ENCODE measurements at regions not wholly inside any gene's neighbourhood (a gene's known extent, or its start where the extent isn't known, plus 50 kb on each side); places are given as distances from the start of the nearest gene placed in this dataset.

- H3K4me3 Mint-ChIP-seq = no peak overlapping the region
- H3K27me3 Mint-ChIP-seq = no peaks in the 10 kb centered on the region
- no peaks in the 10 kb centered on the region for H3K4me1 Mint-ChIP-seq
- no peaks in the 10 kb centered on the region for H3K36me3 Mint-ChIP-seq (ENCODE audit: low read depth)
- no peak overlapping the region for H3K27ac Mint-ChIP-seq
- DNase-seq = no peak
- no peaks in the 10 kb centered on the region for H3K9me3 Mint-ChIP-seq
- intact Hi-C loops (cut with micrococcal nuclease) = no loop called here
Measured at GRCh38 chr19:5220866-5221265, 119.7 kb downstream of the PTPRS start.

- H3K4me3 Mint-ChIP-seq = no peak overlapping the region
Measured at GRCh38 chr19:5220361-5220760, 120.3 kb downstream of the PTPRS start.

GRCh38 chr19:5219551-5220304 is 120.9 kb downstream of the PTPRS start:
- H3K27me3 Mint-ChIP-seq = no peaks in the 10 kb centered on the region
- no peaks in the 10 kb centered on the region for H3K36me3 Mint-ChIP-seq (ENCODE audit: low read depth)
- no peak for DNase-seq
- H3K4me3 Mint-ChIP-seq = no peak overlapping the region
- intact Hi-C loops (cut with micrococcal nuclease) = no loop called here
- H3K9me3 Mint-ChIP-seq = no peaks in the 10 kb centered on the region
- no peaks in the 10 kb centered on the region for H3K4me1 Mint-ChIP-seq
- no peak overlapping the region for H3K27ac Mint-ChIP-seq

More at GRCh38 chr19:5220361-5220760, 120.3 kb downstream of the PTPRS start:
- no peak overlapping the region for H3K27ac Mint-ChIP-seq
- DNase-seq = no peak
- H3K36me3 Mint-ChIP-seq (ENCODE audit: low read depth) = no peaks in the 10 kb centered on the region
- H3K9me3 Mint-ChIP-seq = no peaks in the 10 kb centered on the region
- H3K27me3 Mint-ChIP-seq = no peaks in the 10 kb centered on the region
- H3K4me1 Mint-ChIP-seq = no peaks in the 10 kb centered on the region
- intact Hi-C loops (cut with micrococcal nuclease) = no loop called here

GRCh38 chr19:5218963-5219530 is 121.6 kb downstream of the PTPRS start:
- Mint-ChIP-seq H3K4me1 (no peaks in the 10 kb centered on the region), H3K9me3 (no peaks in the 10 kb centered on the region), H3K27me3 (no peaks in the 10 kb centered on the region), H3K27ac (no peak overlapping the region), H3K4me3 (no peak overlapping the region), H3K36me3 (ENCODE audit: low read depth) (no peaks in the 10 kb centered on the region)
- intact Hi-C loops (cut with micrococcal nuclease) = no loop called here
- no peak for DNase-seq

- H3K36me3 Mint-ChIP-seq (ENCODE audit: low read depth) = no peaks in the 10 kb centered on the region
- H3K4me3 Mint-ChIP-seq = no peak overlapping the region
- intact Hi-C loops (cut with micrococcal nuclease) = no loop called here
- no peaks in the 10 kb centered on the region for H3K9me3 Mint-ChIP-seq
- H3K27me3 Mint-ChIP-seq = no peaks in the 10 kb centered on the region
- H3K27ac Mint-ChIP-seq = no peak overlapping the region
- DNase-seq = no peak
- H3K4me1 Mint-ChIP-seq = no peaks in the 10 kb centered on the region
Measured at GRCh38 chr19:5218255-5218855, 122.3 kb downstream of the PTPRS start.

GRCh38 chr19:5217171-5217570 is 123.4 kb downstream of the PTPRS start:
- intact Hi-C loops (cut with micrococcal nuclease) = no loop called here
- Mint-ChIP-seq H3K4me3 (no peak overlapping the region), H3K36me3 (ENCODE audit: low read depth) (no peaks in the 10 kb centered on the region), H3K4me1 (no peaks in the 10 kb centered on the region), H3K27me3 (no peaks in the 10 kb centered on the region), H3K27ac (no peak overlapping the region), H3K9me3 (no peaks in the 10 kb centered on the region)
- DNase-seq = no peak

GRCh38 chr19:5216141-5216847 is 124.3 kb downstream of the PTPRS start:
- no peaks in the 10 kb centered on the region for H3K27me3 Mint-ChIP-seq
- DNase-seq = no peak
- H3K4me3 Mint-ChIP-seq = no peak overlapping the region
- intact Hi-C loops (cut with micrococcal nuclease) = no loop called here
- no peaks in the 10 kb centered on the region for H3K36me3 Mint-ChIP-seq (ENCODE audit: low read depth)
- no peak overlapping the region for H3K27ac Mint-ChIP-seq
- no peaks in the 10 kb centered on the region for H3K9me3 Mint-ChIP-seq
- no peaks in the 10 kb centered on the region for H3K4me1 Mint-ChIP-seq

- Mint-ChIP-seq H3K4me1 (no peaks in the 10 kb centered on the region), H3K36me3 (ENCODE audit: low read depth) (peaks cover 2% of the 10 kb centered on the region), H3K27me3 (no peaks in the 10 kb centered on the region), H3K27ac (no peak overlapping the region), H3K4me3 (no peak overlapping the region), H3K9me3 (peaks cover 4% of the 10 kb centered on the region)
- intact Hi-C loops (cut with micrococcal nuclease) = no loop called here
- DNase-seq = no peak
Measured at GRCh38 chr19:5215431-5215830, 125.2 kb downstream of the PTPRS start.

GRCh38 chr19:5214902-5215301 is 125.7 kb downstream of the PTPRS start:
- Mint-ChIP-seq H3K4me1 (no peaks in the 10 kb centered on the region), H3K27ac (no peak overlapping the region), H3K4me3 (no peak overlapping the region), H3K9me3 (peaks cover 4% of the 10 kb centered on the region), H3K36me3 (ENCODE audit: low read depth) (peaks cover 2% of the 10 kb centered on the region), H3K27me3 (no peaks in the 10 kb centered on the region)
- intact Hi-C loops (cut with micrococcal nuclease) = no loop called here
- no peak for DNase-seq

GRCh38 chr19:5214371-5214770 is 126.2 kb downstream of the PTPRS start:
- Mint-ChIP-seq H3K36me3 (ENCODE audit: low read depth) (peaks cover 2% of the 10 kb centered on the region), H3K9me3 (peaks cover 4% of the 10 kb centered on the region), H3K4me3 (no peak overlapping the region), H3K27ac (no peak overlapping the region), H3K4me1 (no peaks in the 10 kb centered on the region), H3K27me3 (no peaks in the 10 kb centered on the region)
- DNase-seq = no peak
- intact Hi-C loops (cut with micrococcal nuclease) = no loop called here

- H3K36me3 Mint-ChIP-seq (ENCODE audit: low read depth) = peaks cover 2% of the 10 kb centered on the region
- no peak for DNase-seq
- H3K4me3 Mint-ChIP-seq = no peak overlapping the region
- no peaks in the 10 kb centered on the region for H3K4me1 Mint-ChIP-seq
- no peak overlapping the region for H3K27ac Mint-ChIP-seq
- intact Hi-C loops (cut with micrococcal nuclease) = no loop called here
- peaks cover 4% of the 10 kb centered on the region for H3K9me3 Mint-ChIP-seq
- no peaks in the 10 kb centered on the region for H3K27me3 Mint-ChIP-seq
Measured at GRCh38 chr19:5213667-5214066, 126.9 kb downstream of the PTPRS start.

- H3K9me3 Mint-ChIP-seq = peaks cover 4% of the 10 kb centered on the region
- intact Hi-C loops (cut with micrococcal nuclease) = no loop called here
- no peaks in the 10 kb centered on the region for H3K27me3 Mint-ChIP-seq
- no peaks in the 10 kb centered on the region for H3K4me1 Mint-ChIP-seq
- no peak overlapping the region for H3K27ac Mint-ChIP-seq
- no peak for DNase-seq
- H3K4me3 Mint-ChIP-seq = no peak overlapping the region
- peaks cover 2% of the 10 kb centered on the region for H3K36me3 Mint-ChIP-seq (ENCODE audit: low read depth)
Measured at GRCh38 chr19:5212101-5212500, 128.5 kb downstream of the PTPRS start.

GRCh38 chr19:5211217-5211822 is 129.3 kb downstream of the PTPRS start:
- Mint-ChIP-seq H3K4me3 (no peak overlapping the region), H3K27ac (no peak overlapping the region), H3K4me1 (no peaks in the 10 kb centered on the region), H3K27me3 (no peaks in the 10 kb centered on the region), H3K36me3 (ENCODE audit: low read depth) (peaks cover 2% of the 10 kb centered on the region), H3K9me3 (peaks cover 4% of the 10 kb centered on the region)
- intact Hi-C loops (cut with micrococcal nuclease) = no loop called here
- no peak for DNase-seq

GRCh38 chr19:5210556-5210955 is 130.1 kb downstream of the PTPRS start:
- H3K4me1 Mint-ChIP-seq = no peaks in the 10 kb centered on the region
- DNase-seq = no peak
- H3K27ac Mint-ChIP-seq = no peak overlapping the region
- H3K9me3 Mint-ChIP-seq = peaks cover 4% of the 10 kb centered on the region
- H3K27me3 Mint-ChIP-seq = no peaks in the 10 kb centered on the region
- peaks cover 2% of the 10 kb centered on the region for H3K36me3 Mint-ChIP-seq (ENCODE audit: low read depth)
- H3K4me3 Mint-ChIP-seq = no peak overlapping the region
- intact Hi-C loops (cut with micrococcal nuclease) = no loop called here
